ENCODE measurements at regions not wholly inside any gene's neighbourhood (a gene's known extent, or its start where the extent isn't known, plus 50 kb on each side); places are given as distances from the start of the nearest gene placed in this dataset.

- peak; percentile 32 for DNase-seq (ENCODE audit: low read depth)
These were observed 88.8 kb upstream of the CTNNA1 start for GRCh38 chr5:138664276-138664943.

GRCh38 chr5:138663561-138663960 is 88.4 kb upstream of the HSPA9 start:
- no peak overlapping the region for H3K4me3 ChIP-seq (ENCODE audit: low read depth, low read length)
- TF ChIP-seq CTCF (IDR thresholded peaks at IDR 0.05; ENCODE audit: insufficient read depth, low read length): no peak
- no peak for DNase-seq (ENCODE audit: low read depth)

More at GRCh38 chr5:138664276-138664943, 88.8 kb upstream of the CTNNA1 start:
- no peak for TF ChIP-seq CTCF (IDR thresholded peaks at IDR 0.05; ENCODE audit: insufficient read depth, low read length)
- no peak overlapping the region for H3K4me3 ChIP-seq (ENCODE audit: low read depth, low read length)

- no peak for TF ChIP-seq CTCF (IDR thresholded peaks at IDR 0.05; ENCODE audit: insufficient read depth, low read length)
- DNase-seq (ENCODE audit: low read depth): no peak
- no peak overlapping the region for H3K4me3 ChIP-seq (ENCODE audit: low read depth, low read length)
These were observed 87.8 kb upstream of the HSPA9 start for GRCh38 chr5:138663009-138663408.

- no peak overlapping the region for H3K4me3 ChIP-seq (ENCODE audit: low read depth, low read length)
- TF ChIP-seq CTCF (IDR thresholded peaks at IDR 0.05; ENCODE audit: insufficient read depth, low read length): no peak
- no peak for DNase-seq (ENCODE audit: low read depth)
These were observed 87.4 kb upstream of the HSPA9 start for GRCh38 chr5:138662599-138662998.

GRCh38 chr5:138661991-138662434 is 86.8 kb upstream of the HSPA9 start:
- no peak for TF ChIP-seq CTCF (IDR thresholded peaks at IDR 0.05; ENCODE audit: insufficient read depth, low read length)
- H3K4me3 ChIP-seq (ENCODE audit: low read depth, low read length): no peak overlapping the region
- no peak for DNase-seq (ENCODE audit: low read depth)

- DNase-seq (ENCODE audit: low read depth): no peak
- no peak for TF ChIP-seq CTCF (IDR thresholded peaks at IDR 0.05; ENCODE audit: insufficient read depth, low read length)
- no peak overlapping the region for H3K4me3 ChIP-seq (ENCODE audit: low read depth, low read length)
These were observed 86.2 kb upstream of the HSPA9 start for GRCh38 chr5:138661291-138661960.
